ELF-1 (cell line): ENCODE measurements at regions not wholly inside any gene's neighbourhood (a gene's known extent, or its start where the extent isn't known, plus 50 kb on each side); places are given as distances from the start of the nearest gene placed in this dataset.
A peak's percentile ranks its signal among the peaks of the same experiment; 100 is the strongest.

Experiments
- DNase-seq: peaks from one replicate; pipeline ENCODE4 v3.0.0-alpha.2; 2016; ENCODE audit warnings: low read depth, low spot score

GRCh38 chr4:164312671-164313070, 441.3 kb upstream of the SMIM31 start:
- DNase-seq = no peak

- no peak for DNase-seq
These were observed 440.1 kb upstream of the SMIM31 start for GRCh38 chr4:164313853-164314252.

GRCh38 chr4:164318350-164318749, 435.6 kb upstream of the SMIM31 start:
- no peak for DNase-seq

DNA sequence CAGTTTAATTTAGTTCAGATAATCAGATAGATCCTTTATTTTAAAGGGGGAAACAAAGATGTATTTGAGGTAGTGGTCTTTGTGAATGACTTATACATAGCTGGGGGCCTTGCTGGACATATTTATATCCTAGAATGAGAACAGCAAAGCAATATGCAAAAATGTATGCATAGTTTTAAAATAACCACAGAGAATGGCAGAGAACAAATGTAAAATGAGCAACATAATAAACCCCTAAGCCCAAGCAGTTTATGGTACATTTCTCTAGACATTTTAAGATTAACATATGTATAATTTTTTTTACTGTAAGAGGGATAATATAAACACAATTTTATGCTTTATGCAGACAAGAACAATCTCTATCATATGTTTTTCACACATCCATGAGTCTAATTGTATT, 434.2 kb upstream of the SMIM31 start:
- no peak for DNase-seq

DNA sequence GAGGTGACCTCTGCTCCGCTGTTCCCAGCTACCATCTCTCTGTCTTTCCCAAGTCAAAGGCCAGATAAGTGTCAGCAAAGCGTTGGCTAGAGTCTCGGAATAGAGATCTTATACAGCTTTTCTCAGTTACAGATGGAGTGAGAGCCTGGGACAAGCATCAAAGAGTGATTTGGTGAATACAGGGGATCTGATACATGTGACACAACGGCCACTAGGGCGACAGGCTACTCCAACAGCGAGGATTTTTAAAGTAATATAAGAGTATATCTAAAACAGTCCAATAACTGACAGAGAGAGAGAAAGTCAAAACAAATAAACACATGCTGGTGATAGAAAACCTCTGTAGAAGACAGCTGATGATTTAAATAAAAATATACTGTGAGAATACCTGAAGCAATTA, 433.1 kb upstream of the SMIM31 start:
- DNase-seq = no peak

GRCh38 chr4:164326056-164326455, 427.9 kb upstream of the SMIM31 start:
- DNase-seq = no peak

GRCh38 chr4:164337219-164337944, 416.5 kb upstream of the SMIM31 start:
- no peak for DNase-seq

GRCh38 chr4:164343472-164343976, 410.4 kb upstream of the SMIM31 start:
- no peak for DNase-seq

GRCh38 chr4:164345756-164346155, 408.2 kb upstream of the SMIM31 start:
- DNase-seq = no peak

DNA sequence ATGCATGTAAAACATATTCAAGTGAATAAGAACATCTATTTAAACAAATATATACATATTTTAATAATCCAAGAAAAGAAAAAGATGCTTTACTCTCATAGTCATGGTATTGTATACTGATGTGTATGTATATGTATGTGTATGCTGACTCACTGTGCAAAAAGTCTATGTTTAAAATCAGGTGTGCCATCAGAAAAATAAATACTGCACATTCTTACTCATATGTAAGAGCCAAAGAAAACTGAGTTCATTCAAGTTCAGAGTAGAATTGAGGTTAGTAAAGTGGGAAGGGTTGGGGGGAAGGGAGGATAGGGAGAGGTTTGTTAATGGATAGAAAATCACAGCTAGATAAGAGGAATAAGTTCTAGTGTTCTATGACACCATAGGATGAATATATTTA, 403.9 kb upstream of the SMIM31 start:
- no peak for DNase-seq

DNA sequence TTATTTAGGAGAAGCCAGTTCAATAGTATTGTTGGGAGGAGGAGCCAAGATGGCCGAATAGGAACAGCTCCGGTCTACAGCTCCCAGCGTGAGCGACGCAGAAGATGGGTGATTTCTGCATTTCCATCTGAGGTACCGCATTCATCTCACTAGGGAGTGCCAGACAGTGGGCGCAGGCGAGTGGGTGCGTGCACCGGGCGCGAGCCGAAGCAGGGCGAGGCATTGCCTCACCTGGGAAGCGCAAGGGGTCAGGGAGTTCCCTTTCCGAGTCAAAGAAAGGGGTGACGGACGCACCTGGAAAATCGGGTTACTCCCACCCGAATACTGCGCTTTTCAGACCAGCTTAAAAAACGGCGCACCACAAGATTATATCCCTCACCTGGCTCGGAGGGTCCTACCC, 403.2 kb upstream of the SMIM31 start:
- peak; percentile 17 for DNase-seq

DNA sequence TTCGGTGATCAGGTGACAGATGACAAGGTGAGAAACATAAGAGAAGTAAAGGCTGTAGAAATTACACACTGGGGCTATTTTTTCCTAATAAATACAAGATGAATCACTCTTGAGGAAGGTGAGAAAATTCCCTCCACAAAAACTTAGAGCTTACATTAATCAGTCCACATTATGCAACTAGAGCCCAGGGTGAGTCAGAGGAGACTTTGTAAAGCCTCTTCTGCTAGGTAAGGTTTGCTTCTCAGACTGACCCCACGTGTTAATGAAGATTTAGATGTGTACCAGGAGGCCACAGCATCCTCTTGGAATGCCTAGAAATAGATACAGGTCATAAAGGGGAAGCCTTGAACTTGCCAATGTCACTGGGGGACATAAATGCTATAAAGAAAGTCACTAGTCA, 396.0 kb upstream of the SMIM31 start:
- no peak for DNase-seq

GRCh38 chr4:164358400-164358799, 395.5 kb upstream of the SMIM31 start:
- DNase-seq = no peak

DNA sequence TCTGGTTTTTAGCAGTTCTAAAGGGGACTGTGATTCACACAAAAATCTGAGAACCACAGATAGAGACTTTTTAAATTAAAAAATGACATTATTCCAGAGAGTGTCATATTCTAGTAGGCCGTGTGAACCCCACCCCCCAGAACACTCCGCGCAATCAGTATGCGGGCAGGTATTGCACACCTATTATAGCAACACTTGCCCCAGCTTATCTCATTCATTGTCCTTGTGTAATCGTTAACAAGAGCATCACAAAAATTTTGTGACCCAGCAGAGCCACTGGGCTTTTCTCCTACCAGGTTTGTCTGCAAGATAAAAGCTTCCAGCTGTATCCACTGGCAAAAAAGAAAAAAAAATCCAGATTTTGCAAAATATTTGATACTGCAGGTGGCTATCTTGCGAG, 394.1 kb upstream of the SMIM31 start:
- DNase-seq = no peak

- DNase-seq = no peak
These were observed 385.0 kb upstream of the SMIM31 start for GRCh38 chr4:164368894-164369293.

DNA sequence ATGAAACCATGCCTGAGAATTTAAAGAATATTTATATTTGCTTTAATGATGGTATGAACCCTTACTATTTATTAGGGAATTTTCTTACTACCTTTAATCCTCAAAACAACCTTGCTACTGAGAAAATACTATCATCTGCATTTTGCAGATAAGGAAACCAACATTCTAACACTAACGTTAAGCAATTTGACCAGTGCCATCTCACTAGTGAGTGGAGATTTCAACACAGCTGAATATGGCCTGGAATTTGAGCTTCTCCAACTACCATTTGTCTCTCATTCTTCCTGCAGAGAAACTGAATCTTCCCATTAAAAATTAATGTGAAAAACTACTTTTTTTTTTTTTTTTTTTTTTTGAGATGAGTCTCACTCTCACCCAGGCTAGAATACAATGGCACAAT, 380.9 kb upstream of the SMIM31 start:
- no peak for DNase-seq

GRCh38 chr4:164377277-164377676, 376.7 kb upstream of the SMIM31 start:
- DNase-seq = no peak

GRCh38 chr4:164378361-164378760, 375.6 kb upstream of the SMIM31 start:
- no peak for DNase-seq

- DNase-seq = no peak
These were observed 374.2 kb upstream of the SMIM31 start for GRCh38 chr4:164379694-164380093.

DNA sequence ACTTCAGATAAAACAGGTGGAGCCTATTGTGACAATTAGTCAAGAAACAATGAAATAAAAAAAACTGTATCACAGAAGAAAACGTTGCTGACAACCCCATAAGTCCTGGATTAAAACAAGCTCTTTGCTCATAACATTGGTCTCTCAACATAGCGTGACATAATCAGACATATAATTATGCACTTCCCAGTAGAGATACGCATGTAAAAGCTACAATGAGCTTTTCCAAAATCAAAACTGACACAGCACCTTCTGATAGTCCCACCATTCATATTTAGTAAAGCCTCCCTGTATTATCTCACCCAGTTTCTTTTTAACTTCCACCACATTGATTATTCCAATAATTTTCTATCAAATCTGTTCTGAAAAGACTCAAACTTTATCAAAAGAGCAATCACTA, 372.1 kb upstream of the SMIM31 start:
- no peak for DNase-seq

GRCh38 chr4:164383058-164383357, 370.9 kb upstream of the SMIM31 start:
- DNase-seq = no peak

DNA sequence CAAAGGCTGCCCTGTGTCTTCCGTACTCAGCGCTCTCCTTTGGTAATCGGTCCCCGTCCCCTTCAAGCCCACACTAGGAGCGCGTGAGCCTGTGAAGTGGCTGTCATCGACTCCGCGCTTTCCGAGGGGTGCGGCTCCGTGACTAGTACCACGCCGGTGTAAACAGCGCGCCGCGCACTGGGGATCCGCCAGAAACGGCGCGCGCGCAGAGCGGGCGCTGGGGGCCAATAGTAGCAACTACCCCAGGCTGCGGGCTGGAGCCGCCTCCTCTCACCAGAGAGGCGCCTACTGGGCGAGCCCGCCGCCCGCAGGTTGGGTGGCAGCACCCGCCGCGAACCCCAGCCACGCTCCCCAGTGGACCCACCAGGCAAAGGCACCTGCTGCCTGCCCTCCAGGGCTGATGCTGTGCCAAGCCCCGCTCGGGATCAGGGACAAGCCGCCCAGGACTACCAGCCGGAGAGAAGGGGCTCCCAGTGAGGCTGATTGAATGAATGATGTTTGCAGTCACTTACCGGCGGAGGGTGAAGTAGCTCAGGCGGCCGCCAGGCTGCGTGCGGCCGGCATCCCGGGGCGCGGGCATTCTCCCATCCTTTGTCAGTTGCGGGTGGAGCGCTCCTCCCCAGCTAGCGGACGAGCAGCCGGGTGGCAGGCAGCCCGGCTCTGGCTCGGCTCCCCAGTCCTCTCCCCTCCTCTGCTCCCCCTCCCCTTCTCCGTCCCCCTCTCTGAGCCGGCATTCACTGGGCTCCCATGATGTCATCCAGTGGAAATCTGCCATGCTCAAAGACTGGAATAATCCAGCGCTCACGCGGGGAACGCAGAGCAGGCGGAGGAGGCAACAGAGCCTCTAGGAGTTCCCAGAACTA, 370.3 kb upstream of the SMIM31 start:
- DNase-seq = peak; percentile 51

GRCh38 chr4:164384416-164384815, 369.5 kb upstream of the SMIM31 start:
- DNase-seq = no peak
